DOHH2 (cell line): ENCODE measurements at regions not wholly inside any gene's neighbourhood (a gene's known extent, or its start where the extent isn't known, plus 50 kb on each side); places are given as distances from the start of the nearest gene placed in this dataset.

Experiments
- H3F3A ChIP-seq: fragments of 200-600 bp; sonication (generic), shearing (Covaris generic); 2 replicates; pipeline ENCODE4 v1.6.0; 2016; ENCODE audit warnings: antibody characterized with exemption, mild to moderate bottlenecking; ENCODE audit not compliant: control insufficient read depth, insufficient read depth
- H3K27ac ChIP-seq: fragments of 200-600 bp; sonication (generic); 2 replicates; pipeline ENCODE4 v1.5.1; 2014; ENCODE audit warnings: low read depth, mild to moderate bottlenecking, low read length, moderate library complexity
- H3K27me3 ChIP-seq: fragments of 200-600 bp; sonication (generic); 2 replicates; pipeline ENCODE4 v1.6.1; 2014; ENCODE audit warnings: mild to moderate bottlenecking, low read length, mixed read lengths; ENCODE audit not compliant: control insufficient read depth
- H3K36me3 ChIP-seq: fragments of 200-600 bp; sonication (generic); 2 replicates; pipeline ENCODE4 v1.6.1; 2014; ENCODE audit warnings: mild to moderate bottlenecking, low read length, moderate library complexity, mixed read lengths; ENCODE audit not compliant: control insufficient read depth
- H3K4me1 ChIP-seq: fragments of 200-600 bp; sonication (generic); 2 replicates; pipeline ENCODE4 v1.6.1; 2014; ENCODE audit warnings: mild to moderate bottlenecking, low read length, mixed read lengths; ENCODE audit not compliant: control insufficient read depth
- H3K4me2 ChIP-seq: fragments of 200-600 bp; sonication (generic); 2 replicates; pipeline ENCODE4 v1.6.0; 2014; ENCODE audit warnings: mild to moderate bottlenecking, low read length, moderate library complexity
- H3K4me3 ChIP-seq: fragments of 200-600 bp; sonication (generic); 2 replicates; pipeline ENCODE4 v1.5.1; 2014; ENCODE audit warnings: mild to moderate bottlenecking, low read length, mixed read lengths
- H3K79me2 ChIP-seq: fragments of 200-600 bp; sonication (generic); 2 replicates; pipeline ENCODE4 v1.6.1; 2014; ENCODE audit warnings: mild to moderate bottlenecking, low read length, mixed read lengths; ENCODE audit not compliant: control insufficient read depth
- H3K9me2 ChIP-seq: fragments of 200-600 bp; sonication (generic); replicated peaks from 2 replicates; pipeline ENCODE4 v1.6.1; 2014; ENCODE audit warnings: mild to moderate bottlenecking, low read length, mixed read lengths; ENCODE audit not compliant: control insufficient read depth
- H3K9me3 ChIP-seq: fragments of 200-600 bp; sonication (generic); 2 replicates; pipeline ENCODE4 v1.6.1; 2014; ENCODE audit warnings: antibody characterized with exemption, low read length, mixed read lengths; ENCODE audit not compliant: control insufficient read depth, insufficient read depth
- H4K20me1 ChIP-seq: fragments of 200-600 bp; sonication (generic); 2 replicates; pipeline ENCODE4 v1.6.0; 2014; ENCODE audit warnings: low read depth, mild to moderate bottlenecking, antibody characterized with exemption, low read length, moderate library complexity; ENCODE audit not compliant: control insufficient read depth, insufficient read depth
- EZH2phosphoT487 ChIP-seq: fragments of 200-600 bp; sonication (generic); IDR thresholded peaks from 2 replicates; pipeline ENCODE4 v1.6.1; 2017; ENCODE audit warnings: borderline replicate concordance, mild to moderate bottlenecking, antibody characterized with exemption, low read length, moderate library complexity, mixed read lengths
- TF ChIP-seq, protein P1 (sequence below): fragments of 200-600 bp; sonication (generic); IDR thresholded peaks from one replicate; pipeline ENCODE4 v1.5.1; 2014; ENCODE audit warnings: antibody characterized with exemption, mild to moderate bottlenecking, low read depth, low read length; ENCODE audit not compliant: poor library complexity, severe bottlenecking

DNA sequence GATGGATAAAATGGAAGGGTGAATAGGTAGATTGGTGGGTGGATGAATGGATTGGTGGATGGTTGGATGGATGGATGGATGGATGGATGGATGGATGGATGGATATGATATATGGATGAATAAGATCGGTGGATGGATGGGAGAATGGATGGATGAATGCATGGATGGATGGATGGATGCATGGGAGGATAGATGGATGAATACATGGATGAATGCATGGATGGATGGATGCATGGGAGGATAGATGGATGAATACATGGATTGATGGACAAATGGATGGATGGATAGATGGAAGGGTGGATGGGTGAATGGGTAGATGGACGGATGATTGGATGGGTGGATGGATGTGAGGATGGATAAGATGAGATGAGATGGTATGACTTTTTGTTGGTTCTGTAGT, 95.7 kb upstream of the DUSP22 start:
- Histone ChIP-seq H3K27me3 (no peaks in the 10 kb centered on the region), H3F3A (0 out of 2 replicates have a peak, but pooled peaks cover 4% of the 10 kb centered on the region), H3K4me2 (no peak overlapping the region), H3K27ac (no peak overlapping the region), H4K20me1 (no peaks in the 10 kb centered on the region), H3K9me2 (no peaks in the 10 kb centered on the region), H3K4me1 (peaks cover 25% of the 10 kb centered on the region), H3K36me3 (no peaks in the 10 kb centered on the region), H3K4me3 (no peak overlapping the region), H3K9me3 (no peaks in the 10 kb centered on the region), H3K79me2 (no peaks in the 10 kb centered on the region)
- no peak for TF ChIP-seq EZH2phosphoT487
- TF ChIP-seq, protein P1, sequence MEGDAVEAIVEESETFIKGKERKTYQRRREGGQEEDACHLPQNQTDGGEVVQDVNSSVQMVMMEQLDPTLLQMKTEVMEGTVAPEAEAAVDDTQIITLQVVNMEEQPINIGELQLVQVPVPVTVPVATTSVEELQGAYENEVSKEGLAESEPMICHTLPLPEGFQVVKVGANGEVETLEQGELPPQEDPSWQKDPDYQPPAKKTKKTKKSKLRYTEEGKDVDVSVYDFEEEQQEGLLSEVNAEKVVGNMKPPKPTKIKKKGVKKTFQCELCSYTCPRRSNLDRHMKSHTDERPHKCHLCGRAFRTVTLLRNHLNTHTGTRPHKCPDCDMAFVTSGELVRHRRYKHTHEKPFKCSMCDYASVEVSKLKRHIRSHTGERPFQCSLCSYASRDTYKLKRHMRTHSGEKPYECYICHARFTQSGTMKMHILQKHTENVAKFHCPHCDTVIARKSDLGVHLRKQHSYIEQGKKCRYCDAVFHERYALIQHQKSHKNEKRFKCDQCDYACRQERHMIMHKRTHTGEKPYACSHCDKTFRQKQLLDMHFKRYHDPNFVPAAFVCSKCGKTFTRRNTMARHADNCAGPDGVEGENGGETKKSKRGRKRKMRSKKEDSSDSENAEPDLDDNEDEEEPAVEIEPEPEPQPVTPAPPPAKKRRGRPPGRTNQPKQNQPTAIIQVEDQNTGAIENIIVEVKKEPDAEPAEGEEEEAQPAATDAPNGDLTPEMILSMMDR = no peak

DNA sequence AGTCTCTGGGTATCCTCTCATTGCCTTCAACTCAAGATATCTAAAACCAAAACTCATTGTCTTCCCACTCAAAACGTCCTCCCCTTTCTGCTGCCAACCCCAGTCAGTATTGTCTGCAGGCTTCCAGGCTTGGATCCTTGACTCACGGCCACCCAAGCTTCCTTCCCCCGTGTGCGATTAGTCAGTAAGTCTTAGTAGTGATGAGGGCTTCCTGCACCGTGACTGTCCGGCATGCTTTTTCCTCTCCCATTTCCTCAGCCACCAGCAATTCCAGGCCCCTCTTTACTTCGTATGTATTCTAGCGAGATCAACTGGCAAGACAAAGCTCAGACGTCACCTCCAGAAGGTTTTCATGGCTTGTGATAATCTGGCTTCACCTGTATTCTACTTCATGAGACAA, 88.6 kb upstream of the DUSP22 start:
- no peaks in the 10 kb centered on the region for H3K9me2 ChIP-seq
- no peaks in the 10 kb centered on the region for H3K36me3 ChIP-seq
- no peaks in the 10 kb centered on the region for H3K79me2 ChIP-seq
- H3K4me3 ChIP-seq = no peak overlapping the region
- H4K20me1 ChIP-seq = no peaks in the 10 kb centered on the region
- no peaks in the 10 kb centered on the region for H3F3A ChIP-seq
- H3K27ac ChIP-seq = no peak overlapping the region
- no peak overlapping the region for H3K4me2 ChIP-seq
- TF ChIP-seq, protein P1 = no peak
- no peak for TF ChIP-seq EZH2phosphoT487
- H3K9me3 ChIP-seq = no peaks in the 10 kb centered on the region
- H3K27me3 ChIP-seq = peaks cover 9% of the 10 kb centered on the region
- no peaks in the 10 kb centered on the region for H3K4me1 ChIP-seq

DNA sequence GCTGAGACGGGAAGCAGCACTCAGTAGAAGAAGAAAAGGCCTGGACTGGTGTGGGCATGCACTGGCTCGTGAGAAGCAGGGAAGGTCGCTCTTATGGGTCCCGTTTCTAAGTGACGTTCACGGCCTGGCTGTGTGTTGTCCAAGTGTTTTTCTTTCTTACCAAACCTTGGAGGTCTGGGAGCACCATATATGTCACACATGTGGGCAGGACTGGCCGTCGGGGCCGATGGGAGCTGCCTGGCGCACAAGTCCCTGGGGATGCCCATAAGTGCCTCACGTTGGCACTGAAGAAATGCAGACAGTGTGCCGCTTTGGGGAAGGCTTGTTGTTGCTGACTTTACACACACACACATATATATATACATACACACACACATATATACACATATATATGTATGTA, 86.0 kb upstream of the DUSP22 start:
- Histone ChIP-seq H4K20me1 (no peaks in the 10 kb centered on the region), H3K36me3 (no peaks in the 10 kb centered on the region), H3K79me2 (no peaks in the 10 kb centered on the region), H3K27ac (no peak overlapping the region), H3K4me3 (no peak overlapping the region), H3K9me3 (no peaks in the 10 kb centered on the region), H3K4me2 (no peak overlapping the region), H3K27me3 (peaks cover 34% of the 10 kb centered on the region), H3F3A (no peaks in the 10 kb centered on the region), H3K9me2 (no peaks in the 10 kb centered on the region), H3K4me1 (no peaks in the 10 kb centered on the region)
- no peak for TF ChIP-seq EZH2phosphoT487
- TF ChIP-seq, protein P1 = no peak

DNA sequence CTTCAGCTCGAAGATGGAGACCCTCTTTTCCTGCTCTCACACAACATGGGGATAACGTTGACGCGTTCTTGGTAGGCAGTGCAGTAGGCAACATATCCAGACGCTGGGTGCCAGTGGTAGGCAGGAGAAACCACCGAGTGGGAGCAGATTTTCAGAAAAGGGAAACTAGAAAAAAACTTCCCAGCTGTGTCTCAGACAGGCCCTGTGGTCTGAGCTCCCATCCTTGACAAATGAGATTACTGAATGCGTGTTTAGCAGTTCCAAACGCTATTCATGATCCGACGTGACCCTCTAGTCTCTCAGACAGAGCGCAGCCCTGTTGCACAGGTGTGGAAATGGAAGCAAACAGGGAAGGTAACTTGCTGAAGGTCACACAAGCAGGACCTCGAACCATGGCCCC, 83.9 kb upstream of the DUSP22 start:
- Histone ChIP-seq H3K4me2 (no peak overlapping the region), H3K9me3 (peaks cover under 1% of the 10 kb centered on the region; the same call in 1 of the 2 replicates), H4K20me1 (no peaks in the 10 kb centered on the region), H3K9me2 (no peaks in the 10 kb centered on the region), H3F3A (no peaks in the 10 kb centered on the region), H3K4me3 (no peak overlapping the region), H3K27ac (no peak overlapping the region), H3K79me2 (no peaks in the 10 kb centered on the region), H3K36me3 (no peaks in the 10 kb centered on the region), H3K4me1 (no peaks in the 10 kb centered on the region), H3K27me3 (peaks cover 45% of the 10 kb centered on the region)
- TF ChIP-seq, protein P1 = no peak
- no peak for TF ChIP-seq EZH2phosphoT487
